HepG2 (cell line): ENCODE measurements at regions not wholly inside any gene's neighbourhood (a gene's known extent, or its start where the extent isn't known, plus 50 kb on each side); places are given as distances from the start of the nearest gene placed in this dataset.

Source experiments
- ATAC-seq: fragments of 200-7000 bp; cut with Tn5 transposase; 3 replicates; pipeline ENCODE4 v1.9.1; 2020; ENCODE audit warnings: mild to moderate bottlenecking, moderate library complexity
- BruUV-seq: library from RNA; stranded (reverse); fragments of 400-500 nt; replicated peaks from 2 replicates; lab custom pipeline; 2021; lab: Mats Ljungman, UMichigan
- CTCF ChIA-PET: fragments of 300-600 bp; formaldehyde crosslinking; extraction: SDS; loops from one replicate; lab custom pipeline; 2021; ENCODE audit warnings: low total read pairs, inconsistent platforms, low intra/inter-chr PET ratio; lab: Yijun Ruan, JAX
- POLR2A ChIA-PET: fragments of 350-600 bp; sonication (Branson Sonifier 250); formaldehyde crosslinking; loops from one replicate; lab custom pipeline; 2020; ENCODE audit warnings: antibody characterized with exemption, inconsistent platforms; lab: Yijun Ruan, JAX
- DNase-seq: peaks from one replicate; pipeline ENCODE4 v3.0.0-alpha.2; 2015; ENCODE audit warnings: low spot score
- FAIRE-seq: peaks from 3 replicates; lab custom pipeline; 2011; peaks lifted over from hg19 to GRCh38; lab: Jason Lieb, UNC
- H2AFZ ChIP-seq: one replicate; pipeline ENCODE4 v1.6.1; 2011; ENCODE audit warnings: low read length, inconsistent platforms
- H3K27ac ChIP-seq: fragments of 300-600 bp; 3 replicates; pipeline ENCODE4 v1.8.0; 2011; ENCODE audit warnings: mixed run types, mild to moderate bottlenecking, mixed read lengths, low read length, inconsistent platforms; ENCODE audit not compliant: insufficient read depth; ENCODE audit errors: extremely low read length
- H3K27me3 ChIP-seq, 2 experiments: fragments of 200-600 bp in 1 of 2; 2 replicates in 1 of 2; 3 replicates in 1 of 2; pipeline versions ENCODE4 v1.6.0 to v1.8.0; 2011; ENCODE audit warnings: low read length in 2 of 2, mild to moderate bottlenecking in 2 of 2, moderate library complexity in 2 of 2, inconsistent platforms in 1 of 2; ENCODE audit not compliant: insufficient read depth in 2 of 2, control insufficient read depth in 1 of 2
- H3K36me3 ChIP-seq, 2 experiments: fragments of 200-600 bp in 1 of 2; replicated peaks in 1 of 2; 2 replicates in 1 of 2; 3 replicates in 1 of 2; pipeline versions ENCODE4 v1.5.1 to v1.8.0; 2011; ENCODE audit warnings: low read length in 2 of 2, inconsistent platforms in 1 of 2; ENCODE audit not compliant: insufficient read depth in 2 of 2, control insufficient read depth in 1 of 2
- H3K4me1 ChIP-seq: 2 replicates; pipeline ENCODE4 v1.5.1; 2012; ENCODE audit warnings: low read length, inconsistent platforms; ENCODE audit not compliant: insufficient read depth
- H3K4me2 ChIP-seq: 2 replicates; pipeline ENCODE4 v1.6.0; 2011; ENCODE audit warnings: low read depth, low read length, inconsistent platforms
- H3K4me3 ChIP-seq, 3 experiments: fragments of 200-600 bp in 1 of 3; sonication (generic), shearing (Covaris generic) in 1 of 3; replicated peaks in 1 of 3; 2 replicates each; pipeline ENCODE4 v1.5.1; 2011 to 2016; ENCODE audit warnings: low read length in 3 of 3, inconsistent platforms in 2 of 3, low read depth in 2 of 3, mild to moderate bottlenecking in 2 of 3, control low read depth in 1 of 3, mixed read lengths in 1 of 3; ENCODE audit not compliant: insufficient read depth in 1 of 3
- H3K79me2 ChIP-seq: one replicate; pipeline ENCODE4 v1.6.1; 2011; ENCODE audit warnings: low read length, inconsistent platforms; ENCODE audit not compliant: insufficient read depth
- H3K9ac ChIP-seq: 2 replicates; pipeline ENCODE4 v1.6.0; 2011; ENCODE audit warnings: mild to moderate bottlenecking, low read depth, low read length, inconsistent platforms; ENCODE audit not compliant: insufficient read depth
- H3K9me3 ChIP-seq: 2 replicates; pipeline ENCODE4 v1.5.1; 2012; ENCODE audit warnings: mild to moderate bottlenecking, low read length
- H4K20me1 ChIP-seq: 2 replicates; pipeline ENCODE4 v1.6.0; 2011; ENCODE audit warnings: inconsistent platforms, mild to moderate bottlenecking, low read length, moderate library complexity; ENCODE audit not compliant: insufficient read depth
- ARHGAP35 ChIP-seq: sonication (generic); formaldehyde crosslinking; IDR thresholded peaks from 2 replicates; pipeline ENCODE4 v1.9.0; 2022; ENCODE audit warnings: mild to moderate bottlenecking, inconsistent platforms, moderate library complexity, missing genetic modification reagents, borderline replicate concordance
- BCL3 ChIP-seq: sonication (generic); formaldehyde crosslinking; IDR thresholded peaks from 2 replicates; pipeline ENCODE4 v1.5.1; 2020; ENCODE audit warnings: mild to moderate bottlenecking, missing genetic modification reagents, moderate library complexity
- CHD4 ChIP-seq: fragments of 200-600 bp; sonication (generic); IDR thresholded peaks from 2 replicates; pipeline ENCODE4 v1.7.0; 2017; ENCODE audit warnings: mild to moderate bottlenecking, low read length, borderline replicate concordance
- FOXO1 ChIP-seq: sonication (generic); formaldehyde crosslinking; IDR thresholded peaks from 2 replicates; pipeline ENCODE4 v1.4.0; 2020; ENCODE audit warnings: missing genetic modification reagents
- NR3C1 ChIP-seq: sonication (generic); formaldehyde crosslinking; IDR thresholded peaks from 2 replicates; pipeline ENCODE4 v1.4.0; 2020; ENCODE audit warnings: missing genetic modification reagents
- PAWR ChIP-seq: sonication (generic); formaldehyde crosslinking; IDR thresholded peaks from 2 replicates; pipeline ENCODE4 v1.4.0; 2020; ENCODE audit warnings: missing genetic modification reagents, mild to moderate bottlenecking, borderline replicate concordance
- REPIN1 ChIP-seq: sonication (generic); formaldehyde crosslinking; IDR thresholded peaks from 2 replicates; pipeline ENCODE4 v1.8.0; 2022; ENCODE audit warnings: missing genetic modification reagents, low read depth, mild to moderate bottlenecking, borderline replicate concordance
- RXRA ChIP-seq: sonication (generic); formaldehyde crosslinking; IDR thresholded peaks from 2 replicates; pipeline ENCODE4 v1.5.1; 2020; ENCODE audit warnings: missing genetic modification reagents
- SMC3 ChIP-seq: IDR thresholded peaks from 2 replicates; pipeline ENCODE4 v1.6.1; 2011; ENCODE audit warnings: low read length, improper control_type of control experiment
- SYNCRIP ChIP-seq: fragments of 200-400 bp; formaldehyde crosslinking; IDR thresholded peaks from 2 replicates; pipeline ENCODE4 v1.6.1; 2018; ENCODE audit warnings: mild to moderate bottlenecking, low read depth, low read length; ENCODE audit not compliant: insufficient read depth
- TFDP2 ChIP-seq: sonication (generic); formaldehyde crosslinking; IDR thresholded peaks from 2 replicates; pipeline ENCODE4 v1.4.0; 2020; ENCODE audit warnings: missing genetic modification reagents
- ZNF275 ChIP-seq: sonication (generic); formaldehyde crosslinking; IDR thresholded peaks from 2 replicates; pipeline ENCODE4 v1.8.0; 2022; ENCODE audit warnings: missing genetic modification reagents, mild to moderate bottlenecking, inconsistent platforms, borderline replicate concordance
- ZNF660 ChIP-seq: sonication (generic); formaldehyde crosslinking; IDR thresholded peaks from 2 replicates; pipeline ENCODE4 v1.5.1; 2020; ENCODE audit warnings: mild to moderate bottlenecking, low read depth, missing genetic modification reagents, borderline replicate concordance
- ZNF792 ChIP-seq: IDR thresholded peaks from 2 replicates; pipeline ENCODE4 v1.6.1; 2016
- ZUFSP ChIP-seq: sonication (generic); formaldehyde crosslinking; IDR thresholded peaks from 2 replicates; pipeline ENCODE4 v1.9.0; 2021; ENCODE audit warnings: missing genetic modification reagents, mild to moderate bottlenecking, borderline replicate concordance
- WGBS: methylation state at CpG from one replicate; pipeline ENCODE4 v1.1.6; 2017; ENCODE audit warnings: low lambda C conversion rate; 5-methylcytosine and 5-hydroxymethylcytosine counted together
- in situ Hi-C: cut with HindIII; loops from 2 replicates; pipeline ENCODE4 v1.10.0; 2017; ENCODE audit warnings: low pct_unique_long_range_greater_than_20kb; ENCODE audit not compliant: extremely low pct_ligation_motif_present
- intact Hi-C: fragments of 100-400 bp; cut with micrococcal nuclease; formaldehyde crosslinking; loops from one replicate; pipeline ENCODE4 v1.10.0; 2022; ENCODE audit not compliant: unreplicated experiment
- TF ChIP-seq, protein P1 (sequence below): IDR thresholded peaks from 2 replicates; pipeline ENCODE4 v1.6.1; 2016; ENCODE audit warnings: missing compliant biosample characterization, missing genetic modification reagents, borderline replicate concordance
- TF ChIP-seq, protein P2 (sequence below): sonication (generic); formaldehyde crosslinking; IDR thresholded peaks from 2 replicates; pipeline ENCODE4 v1.5.0; 2020; ENCODE audit warnings: missing genetic modification reagents
- TF ChIP-seq, protein P3 (sequence below): sonication (generic); formaldehyde crosslinking; IDR thresholded peaks from 2 replicates; pipeline ENCODE4 v1.4.0; 2020; ENCODE audit warnings: missing genetic modification reagents

DNA sequence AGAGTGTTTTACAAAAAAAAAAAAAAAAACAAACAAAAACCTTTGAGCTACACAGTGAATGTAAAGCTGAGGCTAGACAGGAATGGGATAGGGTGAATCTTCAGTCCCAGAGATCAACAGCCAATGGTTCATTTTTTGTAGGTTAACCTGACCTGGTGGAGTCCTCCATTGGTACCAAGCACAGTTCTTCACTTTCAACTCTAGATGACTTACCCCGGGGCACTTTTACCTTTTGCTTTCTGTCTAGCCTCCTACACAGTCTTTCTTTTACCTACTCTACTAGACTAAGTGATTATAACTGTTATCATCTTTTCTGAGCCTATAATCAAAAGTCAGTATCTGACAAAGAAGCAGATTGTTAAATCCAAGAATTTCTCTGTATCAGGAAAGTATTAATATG, 50.9 kb downstream of the ANXA2R start:
- H3K4me2 ChIP-seq: no peak overlapping the region
- no peak for ATAC-seq
- POLR2A ChIA-PET: interaction anchor here (0.7 to 0.8 kb wide), 2 partner anchors 40 to 132 kb away, joined by 3 read pairs; partner anchors contain the start of gene ZNF131
- TF ChIP-seq CHD4 (no peak), REPIN1 (CRISPR knock-in tag) (no peak), ZNF792 (CRISPR knock-in tag) (no peak), ZNF660 (no peak), RXRA (CRISPR knock-in tag) (no peak), PAWR (no peak), BCL3 (no peak), ZUFSP (CRISPR knock-in tag) (no peak), ARHGAP35 (CRISPR knock-in tag) (no peak), NR3C1 (CRISPR knock-in tag) (no peak), SYNCRIP (no peak), ZNF275 (no peak), TFDP2 (CRISPR knock-in tag) (no peak), SMC3 (no peak), FOXO1 (CRISPR knock-in tag) (no peak)
- TF ChIP-seq, protein P1, sequence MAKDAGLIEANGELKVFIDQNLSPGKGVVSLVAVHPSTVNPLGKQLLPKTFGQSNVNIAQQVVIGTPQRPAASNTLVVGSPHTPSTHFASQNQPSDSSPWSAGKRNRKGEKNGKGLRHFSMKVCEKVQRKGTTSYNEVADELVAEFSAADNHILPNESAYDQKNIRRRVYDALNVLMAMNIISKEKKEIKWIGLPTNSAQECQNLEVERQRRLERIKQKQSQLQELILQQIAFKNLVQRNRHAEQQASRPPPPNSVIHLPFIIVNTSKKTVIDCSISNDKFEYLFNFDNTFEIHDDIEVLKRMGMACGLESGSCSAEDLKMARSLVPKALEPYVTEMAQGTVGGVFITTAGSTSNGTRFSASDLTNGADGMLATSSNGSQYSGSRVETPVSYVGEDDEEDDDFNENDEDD (CRISPR knock-in tag): no peak
- TF ChIP-seq, protein P2, sequence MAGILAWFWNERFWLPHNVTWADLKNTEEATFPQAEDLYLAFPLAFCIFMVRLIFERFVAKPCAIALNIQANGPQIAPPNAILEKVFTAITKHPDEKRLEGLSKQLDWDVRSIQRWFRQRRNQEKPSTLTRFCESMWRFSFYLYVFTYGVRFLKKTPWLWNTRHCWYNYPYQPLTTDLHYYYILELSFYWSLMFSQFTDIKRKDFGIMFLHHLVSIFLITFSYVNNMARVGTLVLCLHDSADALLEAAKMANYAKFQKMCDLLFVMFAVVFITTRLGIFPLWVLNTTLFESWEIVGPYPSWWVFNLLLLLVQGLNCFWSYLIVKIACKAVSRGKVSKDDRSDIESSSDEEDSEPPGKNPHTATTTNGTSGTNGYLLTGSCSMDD (CRISPR knock-in tag): no peak
- TF ChIP-seq, protein P3, sequence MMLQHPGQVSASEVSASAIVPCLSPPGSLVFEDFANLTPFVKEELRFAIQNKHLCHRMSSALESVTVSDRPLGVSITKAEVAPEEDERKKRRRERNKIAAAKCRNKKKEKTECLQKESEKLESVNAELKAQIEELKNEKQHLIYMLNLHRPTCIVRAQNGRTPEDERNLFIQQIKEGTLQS (CRISPR knock-in tag): no peak

More for the DNA sequence above, 50.9 kb downstream of the ANXA2R start:
- H3K36me3 ChIP-seq: no peaks in the 10 kb centered on the region
- H4K20me1 ChIP-seq: no peaks in the 10 kb centered on the region
- no peak overlapping the region for H2AFZ ChIP-seq
- in situ Hi-C loops (no loop called here), intact Hi-C loops (no loop called here)
- no peaks in the 10 kb centered on the region for H3K9me3 ChIP-seq
- no peak overlapping the region for H3K4me3 ChIP-seq
- H3K4me1 ChIP-seq: peaks cover 54% of the 10 kb centered on the region
- no peaks in the 10 kb centered on the region for H3K79me2 ChIP-seq
- DNase-seq (no peak), FAIRE-seq (no peak)
- CTCF ChIA-PET: no interaction called here
- WGBS: 14% methylated on average over 1 of the region's 1 CpG
- no peak overlapping the region for H3K27ac ChIP-seq
- no peak overlapping the region for H3K9ac ChIP-seq
- no peaks in the 10 kb centered on the region for H3K27me3 ChIP-seq
- no TSS peak for BruUV-seq
